Ovary (tissue), 3 donors: ENCODE measurements at regions not wholly inside any gene's neighbourhood (a gene's known extent, or its start where the extent isn't known, plus 50 kb on each side); places are given as distances from the start of the nearest gene placed in this dataset.

Source experiments
- CTCF ChIP-seq, 3 donors: fragments of 450-650 bp in 2 of 3; fragments of 200-600 bp in 1 of 3; IDR thresholded peaks; one replicate each; pipeline versions ENCODE4 v1.5.1 to v1.8.0; 2016 to 2022; ENCODE audit warnings: antibody characterized with exemption in 3 of 3, mild to moderate bottlenecking in 1 of 3
- EP300 ChIP-seq: sonication (generic); formaldehyde crosslinking; IDR thresholded peaks from one replicate; pipeline ENCODE4 v1.6.1; 2017; ENCODE audit warnings: antibody characterized with exemption
- POLR2A ChIP-seq: fragments of 450-650 bp; IDR thresholded peaks from one replicate; pipeline ENCODE4 v1.6.1; 2017; ENCODE audit warnings: antibody characterized with exemption, mild to moderate bottlenecking, moderate library complexity
- donor health status: DM: no; HTN: no; CAD: no.

- TF ChIP-seq EP300 = no peak
- no peak for TF ChIP-seq CTCF (IDR thresholded peaks at IDR 0.05)
- no peak for TF ChIP-seq POLR2A
Observed at GRCh38 chr11:88387957-88388356, 50.4 kb upstream of the CTSC start.
